ENCODE measurements at regions not wholly inside any gene's neighbourhood (a gene's known extent, or its start where the extent isn't known, plus 50 kb on each side); places are given as distances from the start of the nearest gene placed in this dataset.

GRCh38 chr5:57855831-57856230 lies 373.2 kb upstream of the ACTBL2 start:
- DNase-seq = no peak
- intact Hi-C loops (cut with DNase I) = no loop called here

- no peak for DNase-seq
Measured at GRCh38 chr5:57853929-57854697, 371.5 kb upstream of the ACTBL2 start.

GRCh38 chr5:57850109-57850508 lies 367.5 kb upstream of the ACTBL2 start:
- intact Hi-C loops (cut with DNase I) = no loop called here
- no peak for DNase-seq

More at GRCh38 chr5:57853929-57854697, 371.5 kb upstream of the ACTBL2 start:
- intact Hi-C loops (cut with DNase I) = no loop called here

- DNase-seq = no peak
- intact Hi-C loops (cut with DNase I) = no loop called here
Measured at GRCh38 chr5:57845025-57845424, 362.4 kb upstream of the ACTBL2 start.

GRCh38 chr5:57844410-57844809 lies 361.8 kb upstream of the ACTBL2 start:
- intact Hi-C loops (cut with DNase I) = no loop called here
- DNase-seq = no peak

- DNase-seq = no peak
- intact Hi-C loops (cut with DNase I) = no loop called here
Measured at GRCh38 chr5:57843059-57843367, 360.4 kb upstream of the ACTBL2 start.

- intact Hi-C loops (cut with DNase I) = no loop called here
- no peak for DNase-seq
Measured at GRCh38 chr5:57842364-57843058, 359.9 kb upstream of the ACTBL2 start.

- intact Hi-C loops (cut with DNase I) = no loop called here
- DNase-seq = no peak
Measured at GRCh38 chr5:57841676-57842363, 359.2 kb upstream of the ACTBL2 start.

- DNase-seq = no peak
- intact Hi-C loops (cut with DNase I) = no loop called here
Measured at GRCh38 chr5:57839437-57840079, 356.9 kb upstream of the ACTBL2 start.

- intact Hi-C loops (cut with DNase I) = no loop called here
- DNase-seq = no peak
Measured at GRCh38 chr5:57839025-57839424, 356.4 kb upstream of the ACTBL2 start.

- DNase-seq = no peak
- intact Hi-C loops (cut with DNase I) = no loop called here
Measured at GRCh38 chr5:57836921-57837320, 354.3 kb upstream of the ACTBL2 start.

- no peak for DNase-seq
- intact Hi-C loops (cut with DNase I) = no loop called here
Measured at GRCh38 chr5:57836331-57836730, 353.7 kb upstream of the ACTBL2 start.

GRCh38 chr5:57834829-57835608 lies 352.4 kb upstream of the ACTBL2 start:
- DNase-seq = no peak
- intact Hi-C loops (cut with DNase I) = no loop called here

GRCh38 chr5:57833489-57833888 lies 350.9 kb upstream of the ACTBL2 start:
- intact Hi-C loops (cut with DNase I) = no loop called here
- DNase-seq = no peak

- intact Hi-C loops (cut with DNase I) = no loop called here
- no peak for DNase-seq
Measured at GRCh38 chr5:57832875-57833274, 350.3 kb upstream of the ACTBL2 start.

GRCh38 chr5:57831932-57832331 lies 349.3 kb upstream of the ACTBL2 start:
- DNase-seq = no peak
- intact Hi-C loops (cut with DNase I) = no loop called here

GRCh38 chr5:57831090-57831489 lies 348.5 kb upstream of the ACTBL2 start:
- intact Hi-C loops (cut with DNase I) = no loop called here

GRCh38 chr5:57828221-57828620 lies 345.6 kb upstream of the ACTBL2 start:
- intact Hi-C loops (cut with DNase I) = no loop called here
- no peak for DNase-seq

More at GRCh38 chr5:57831090-57831489, 348.5 kb upstream of the ACTBL2 start:
- no peak for DNase-seq

- no peak for DNase-seq
- intact Hi-C loops (cut with DNase I) = no loop called here
Measured at GRCh38 chr5:57825031-57825686, 342.5 kb upstream of the ACTBL2 start.

Measured in head of caudate nucleus (tissue), 42 donors.